ENCODE measurements at regions not wholly inside any gene's neighbourhood (a gene's known extent, or its start where the extent isn't known, plus 50 kb on each side); places are given as distances from the start of the nearest gene placed in this dataset.

- DNase-seq, result no peak
These were observed 56.0 kb downstream of the PLK2 start for GRCh38 chr5:58403822-58404433.

DNA sequence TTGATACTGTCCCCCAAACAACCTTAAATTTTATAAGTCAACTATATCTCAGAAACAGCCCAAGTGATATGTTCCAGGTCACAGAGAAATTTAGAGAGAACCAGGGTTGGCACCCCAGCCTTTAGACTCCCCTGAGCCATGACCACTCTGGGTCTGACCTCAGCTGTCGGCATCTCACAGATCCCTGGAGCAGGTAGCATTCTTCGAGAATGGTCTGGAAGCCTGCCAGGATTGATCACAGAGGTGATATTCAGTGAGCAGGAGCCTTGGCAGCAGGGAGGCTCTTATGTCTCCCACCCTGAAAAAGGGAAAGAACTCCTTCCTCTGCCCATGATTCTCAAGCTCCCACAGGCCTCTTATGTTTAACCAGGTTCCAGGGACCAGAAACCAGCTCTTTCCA, 58.2 kb downstream of the PLK2 start:
- no peak for DNase-seq

DNA sequence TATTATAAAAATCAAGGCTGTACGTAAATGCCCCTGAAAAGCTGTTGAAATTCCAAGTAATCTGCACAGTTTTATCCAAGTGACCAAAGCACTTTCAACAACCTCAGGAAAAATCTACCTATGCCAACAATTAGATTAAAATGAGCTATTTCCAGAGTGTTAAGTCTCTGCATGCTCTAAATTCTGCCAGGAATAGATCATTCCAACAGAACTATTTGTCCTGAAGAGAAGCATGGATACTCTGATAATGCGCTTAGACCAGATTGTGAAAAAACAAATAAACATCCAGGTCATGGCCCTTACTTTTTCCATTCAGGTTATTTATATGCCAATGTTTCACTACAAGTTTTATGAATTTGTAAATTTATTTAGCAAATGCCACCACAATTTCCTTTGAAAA, 59.1 kb downstream of the PLK2 start:
- DNase-seq, result no peak

GRCh38 chr5:58399951-58400350, 59.9 kb downstream of the PLK2 start:
- no peak for DNase-seq

- DNase-seq, result no peak
These were observed 65.5 kb downstream of the PLK2 start for GRCh38 chr5:58394339-58394738.

DNA sequence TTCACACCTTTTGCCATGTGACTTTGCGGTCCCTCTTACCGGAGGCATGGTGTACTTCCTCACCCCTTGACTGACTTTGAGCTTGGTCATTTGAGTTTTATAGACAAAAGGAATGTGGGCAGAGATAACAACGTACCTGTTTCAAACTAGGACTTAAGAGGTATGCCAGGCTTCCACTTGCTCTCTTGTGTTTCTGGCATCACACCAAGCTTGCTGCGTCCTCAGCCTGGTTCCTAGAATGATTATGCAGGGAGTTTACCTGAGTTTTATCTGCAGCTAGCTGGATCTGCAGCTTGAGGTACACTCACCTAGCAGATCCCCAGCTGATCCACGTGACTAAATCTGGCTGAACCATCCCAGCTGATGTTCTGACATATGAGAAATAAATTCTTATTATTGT, 66.2 kb downstream of the PLK2 start:
- no peak for DNase-seq

DNA sequence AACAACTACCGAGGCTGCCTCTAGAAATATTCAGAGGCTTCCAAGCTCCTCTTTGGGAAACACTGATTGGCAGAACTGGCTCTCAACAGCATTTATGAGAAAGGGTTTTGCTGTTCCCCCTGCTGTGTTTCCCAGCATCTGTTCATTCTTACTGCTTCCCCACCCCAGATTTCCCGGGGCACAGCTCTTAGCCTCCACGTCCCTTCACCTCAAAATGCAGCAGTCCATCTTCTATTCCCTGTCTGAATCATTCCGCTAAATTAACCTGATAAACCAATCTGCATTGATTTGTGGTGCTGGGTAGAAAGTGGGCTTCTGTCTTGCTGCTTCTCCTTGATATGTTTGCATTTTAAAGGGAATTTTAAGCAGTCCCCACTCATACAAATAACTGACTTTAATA, 67.4 kb downstream of the PLK2 start:
- DNase-seq, result no peak

DNA sequence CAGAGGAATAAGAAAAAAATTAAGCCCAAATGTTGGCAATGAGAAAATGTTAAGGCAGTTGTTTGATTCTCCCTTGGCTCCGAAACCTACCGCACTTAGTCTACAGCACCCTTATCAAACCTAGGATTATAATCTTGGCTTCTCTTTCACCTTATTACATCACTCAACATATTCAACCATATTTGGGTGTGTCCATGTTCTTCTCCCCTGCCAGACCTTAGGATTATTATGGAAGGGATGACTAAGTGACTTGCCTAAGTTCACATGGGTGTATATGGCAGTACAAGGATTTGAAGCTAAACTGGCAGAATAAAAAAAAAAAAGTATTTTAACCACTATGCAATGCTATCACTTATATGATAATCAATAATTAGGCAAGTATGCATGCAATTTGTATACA, 76.4 kb downstream of the PLK2 start:
- DNase-seq, result no peak

- DNase-seq, result no peak
These were observed 77.8 kb downstream of the PLK2 start for GRCh38 chr5:58382131-58382534.

GRCh38 chr5:58381566-58381965, 78.3 kb downstream of the PLK2 start:
- no peak for DNase-seq

DNA sequence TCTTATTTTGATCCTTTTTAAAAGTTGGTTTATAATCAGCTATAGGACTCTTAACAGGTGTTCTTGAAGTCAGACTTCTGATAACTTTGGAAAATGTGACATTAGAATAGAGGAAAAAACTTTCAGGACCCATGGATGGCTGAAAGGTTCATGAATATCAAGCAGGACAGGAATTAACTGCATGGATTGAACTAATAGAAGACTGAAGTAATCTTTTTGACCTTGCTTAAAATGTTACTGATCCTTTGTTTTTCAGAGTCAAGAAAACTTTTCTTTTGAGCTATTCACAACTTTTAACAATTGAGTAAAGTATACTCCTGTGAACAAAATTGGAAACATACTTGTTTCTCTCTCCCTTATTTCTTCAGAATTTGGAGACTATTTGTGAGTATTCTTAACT, 79.2 kb downstream of the PLK2 start:
- DNase-seq, result no peak

GRCh38 chr5:58378613-58379390, 81.1 kb downstream of the PLK2 start:
- no peak for DNase-seq

DNA sequence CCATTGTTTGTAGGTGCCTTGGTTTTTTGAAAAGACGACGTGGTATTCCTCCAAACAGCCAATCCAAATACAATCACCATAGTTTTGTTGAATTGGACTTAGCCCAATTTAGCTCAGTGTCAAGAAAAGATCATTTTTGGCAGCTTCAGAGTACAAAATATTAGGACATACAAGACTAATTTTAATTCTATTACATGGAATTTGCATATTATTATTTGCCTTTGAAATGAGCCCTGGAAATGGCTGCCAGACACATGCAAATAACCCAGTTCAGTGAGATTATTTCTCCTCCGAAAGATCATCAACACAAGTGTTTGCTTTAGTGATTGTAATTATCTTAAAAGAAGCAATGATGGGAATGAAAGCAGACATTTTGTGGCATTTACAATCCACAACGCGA, 89.3 kb downstream of the PLK2 start:
- DNase-seq, result no peak

DNA sequence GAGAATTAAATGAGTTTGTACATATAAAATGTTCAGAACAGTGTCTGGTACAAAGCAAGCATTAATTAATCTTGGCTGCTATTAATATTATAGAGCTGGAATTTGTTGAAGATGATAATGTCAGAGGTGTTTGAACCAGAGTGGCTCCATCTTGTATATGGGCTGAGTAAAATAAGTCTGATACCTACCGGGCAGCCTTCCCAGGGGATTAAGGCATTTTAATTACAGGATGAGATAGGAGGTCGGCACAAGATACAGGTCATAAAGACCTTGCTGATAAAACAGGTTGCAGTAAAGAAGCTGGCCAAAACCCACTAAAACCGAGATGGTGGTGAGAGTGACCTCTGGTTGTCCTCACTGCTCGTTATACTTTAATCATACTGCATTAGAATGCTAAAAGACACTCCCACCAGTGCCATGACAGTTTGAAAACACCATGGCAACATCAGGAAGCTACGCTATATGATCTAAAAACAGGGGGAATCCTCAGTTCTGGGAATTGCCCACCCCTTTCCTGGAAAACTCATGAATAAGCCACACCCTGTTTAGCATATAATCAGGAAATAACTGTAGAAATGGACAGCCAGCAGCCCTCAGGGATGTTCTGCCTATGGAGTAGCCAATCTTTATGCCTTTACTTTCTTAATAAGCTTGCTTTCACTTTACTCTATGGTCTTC, 90.2 kb downstream of the PLK2 start:
- no peak for DNase-seq

DNA sequence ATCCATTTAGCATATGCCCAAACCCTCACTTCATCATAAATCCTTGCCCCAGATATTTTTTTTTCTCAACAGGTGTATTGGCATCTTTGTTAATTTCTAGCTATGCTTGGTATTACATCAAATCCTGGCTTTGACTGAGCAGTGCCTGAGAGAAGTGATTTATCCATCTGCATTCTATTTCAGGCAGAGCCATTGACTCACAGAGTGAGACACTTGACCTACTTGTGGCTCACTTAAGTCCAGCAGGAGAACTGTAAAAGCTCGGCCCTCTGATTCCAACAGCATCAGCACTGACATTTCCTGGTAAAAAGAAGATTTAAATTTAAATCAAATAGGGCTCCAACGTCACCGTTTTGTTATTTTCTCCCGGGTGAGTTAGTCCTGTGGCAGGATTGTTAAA, 93.4 kb downstream of the PLK2 start:
- DNase-seq, result no peak

DNA sequence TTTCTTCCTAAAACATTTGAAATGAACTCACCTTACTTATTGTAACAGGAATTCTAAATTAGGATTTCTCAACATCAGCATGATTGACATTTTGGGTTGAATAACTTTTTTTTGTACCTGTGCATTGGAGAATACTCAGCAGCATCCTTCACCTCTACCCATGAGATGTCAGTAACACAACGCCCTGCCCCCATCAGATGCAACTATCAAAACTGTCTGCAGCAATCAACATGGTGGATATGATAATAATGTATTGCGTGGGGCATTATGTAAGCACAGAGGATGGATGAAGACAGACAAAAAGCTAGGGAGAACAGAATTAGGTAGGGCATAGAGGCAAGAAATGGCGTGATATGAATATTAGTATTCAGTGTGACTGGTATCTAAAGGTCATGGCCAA, 94.1 kb downstream of the PLK2 start:
- no peak for DNase-seq

GRCh38 chr5:58363461-58364249, 96.2 kb downstream of the PLK2 start:
- DNase-seq, result no peak

DNA sequence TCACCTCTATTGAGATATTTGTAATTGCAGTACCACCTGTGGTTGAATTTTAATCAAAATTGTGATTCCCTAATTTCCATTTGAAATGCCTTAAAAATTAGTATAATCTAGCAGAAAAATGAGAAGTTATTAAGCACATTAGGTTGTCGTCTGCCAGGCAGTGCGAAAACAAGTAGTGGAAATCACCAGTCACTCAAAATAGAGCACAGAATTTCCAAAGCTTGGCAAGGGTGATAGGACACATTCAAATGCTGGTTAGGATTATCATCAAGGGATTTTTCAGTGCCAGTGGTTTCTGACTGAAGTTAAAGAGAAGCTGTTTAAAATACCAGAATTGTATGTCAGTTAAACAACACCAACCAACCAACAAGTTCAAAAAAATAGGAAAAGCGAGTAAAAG, 97.8 kb downstream of the PLK2 start:
- no peak for DNase-seq

DNA sequence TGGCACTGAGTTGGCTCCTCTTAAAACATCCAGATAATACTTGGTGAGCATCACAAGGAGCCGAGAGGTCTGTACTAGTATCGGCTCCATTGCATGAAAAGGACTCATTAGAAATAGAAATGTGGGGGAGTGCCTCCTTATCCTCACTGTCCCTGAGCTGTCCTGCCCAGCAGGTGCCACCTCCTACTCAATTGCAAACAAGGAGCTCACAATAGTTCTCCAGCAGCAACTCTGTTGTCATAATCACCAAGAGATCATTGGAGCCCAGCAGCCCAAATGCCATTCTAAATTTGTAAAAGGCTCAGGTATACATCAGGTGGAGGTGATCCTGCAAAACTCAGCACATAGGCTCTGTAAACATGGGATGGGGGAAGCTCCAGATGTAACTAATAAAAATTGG, 99.1 kb downstream of the PLK2 start:
- no peak for DNase-seq

GRCh38 chr5:58359981-58360380, 99.9 kb downstream of the PLK2 start:
- no peak for DNase-seq

- DNase-seq, result no peak
These were observed 101.2 kb downstream of the PLK2 start for GRCh38 chr5:58358501-58359178.

DNA sequence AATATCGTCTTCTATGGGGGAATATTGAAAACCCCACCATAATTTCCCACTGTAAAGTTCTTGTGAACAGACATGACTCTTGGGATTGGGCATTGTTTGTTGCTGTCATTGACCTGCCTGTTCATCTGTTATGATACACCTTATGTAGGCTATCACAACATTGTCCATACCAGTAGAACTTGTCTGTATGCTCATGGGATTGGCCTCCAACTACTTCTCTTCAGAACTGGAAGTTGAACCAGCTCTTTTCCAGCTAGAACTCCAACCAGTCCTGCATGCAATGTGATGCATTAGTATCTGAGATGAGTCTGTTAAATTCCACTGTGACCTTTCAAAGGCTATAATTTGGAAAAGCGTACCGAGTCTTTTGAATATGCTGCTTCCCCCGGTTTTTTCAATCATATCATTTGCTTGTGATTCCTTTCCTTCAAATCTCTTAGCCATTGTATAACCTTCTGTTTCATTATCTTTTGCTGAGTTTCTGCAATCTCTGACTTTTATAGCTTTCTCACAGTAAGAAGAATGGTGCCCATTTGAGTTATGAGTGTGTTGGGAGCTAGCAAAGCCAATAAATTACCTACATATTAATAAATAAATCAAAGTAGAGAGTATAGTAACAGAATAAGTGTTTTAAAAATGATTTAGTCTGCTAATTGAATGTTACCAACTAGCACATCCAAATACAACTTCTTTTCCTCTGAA, 101.9 kb downstream of the PLK2 start:
- no peak for DNase-seq

All from NCI-H1436 treated with DMSO at 0.1 percent for 48 hours (cell line).